Activated CD8-positive, alpha-beta T cell treated with anti-CD3 and anti-CD28 coated beads for 36 hours (primary cell): ENCODE measurements at regions not wholly inside any gene's neighbourhood (a gene's known extent, or its start where the extent isn't known, plus 50 kb on each side); places are given as distances from the start of the nearest gene placed in this dataset.

Experiments
- ATAC-seq: fragments of 200-7000 bp; cut with Tn5 transposase; one replicate; pipeline ENCODE4 v1.10.0; 2021; ENCODE audit warnings: mild to moderate bottlenecking, moderate library complexity
- CTCF ChIA-PET: fragments of 350-600 bp; sonication (Branson Sonifier 250); formaldehyde crosslinking; loops from one replicate; lab custom pipeline; 2021; ENCODE audit warnings: antibody characterized with exemption; lab: Charles Lee
- POLR2A ChIA-PET: fragments of 350-600 bp; sonication (Branson Sonifier 250); formaldehyde crosslinking; loops from one replicate; lab custom pipeline; 2021; ENCODE audit warnings: antibody characterized with exemption; lab: Charles Lee
- DNase-seq: peaks from one replicate; pipeline ENCODE4 v3.0.0-alpha.2; 2020
- H3K27ac Mint-ChIP-seq: one replicate; pipeline ENCODE4 v1.8.0; 2021; ENCODE audit warnings: mild to moderate bottlenecking, mixed read lengths
- H3K27me3 Mint-ChIP-seq: one replicate; pipeline ENCODE4 v1.8.0; 2021; ENCODE audit warnings: mixed read lengths
- H3K36me3 Mint-ChIP-seq: one replicate; pipeline ENCODE4 v1.8.0; 2021; ENCODE audit warnings: low read depth, mixed read lengths
- H3K4me1 Mint-ChIP-seq: one replicate; pipeline ENCODE4 v1.8.0; 2021; ENCODE audit warnings: low read depth, mixed read lengths
- H3K4me3 Mint-ChIP-seq: one replicate; pipeline ENCODE4 v1.8.0; 2021; ENCODE audit warnings: mild to moderate bottlenecking, moderate library complexity, mixed read lengths
- H3K9me3 Mint-ChIP-seq: one replicate; pipeline ENCODE4 v1.8.0; 2021; ENCODE audit warnings: mixed read lengths
- intact Hi-C: fragments of 100-400 bp; cut with micrococcal nuclease; formaldehyde crosslinking; loops from one replicate; pipeline ENCODE4 v1.10.0; 2022
- TF ChIP-seq, protein P1 (sequence below): fragments of 200-600 bp; IDR thresholded peaks from one replicate; pipeline ENCODE4 v1.8.0; 2022; ENCODE audit warnings: antibody characterized with exemption, mild to moderate bottlenecking

DNA sequence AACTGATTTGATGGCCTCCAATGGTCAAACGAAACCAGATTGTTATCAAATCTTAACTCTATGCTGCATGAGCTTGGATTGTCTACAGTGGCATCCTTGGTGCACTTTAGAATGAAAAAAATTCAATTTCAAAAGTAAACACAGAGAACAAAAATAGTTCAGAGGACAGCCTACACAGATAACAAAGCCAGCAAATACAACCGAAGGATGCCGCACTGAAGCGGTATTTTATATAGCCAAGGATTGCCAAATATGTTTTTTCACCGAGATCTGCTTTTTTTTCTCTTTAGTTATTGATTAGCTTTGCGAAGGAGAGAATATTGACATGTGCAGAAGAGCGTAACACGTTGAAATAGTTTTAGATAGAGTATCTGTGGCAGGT, 72.0 kb downstream of the SLC4A3 start:
- TF ChIP-seq, protein P1, sequence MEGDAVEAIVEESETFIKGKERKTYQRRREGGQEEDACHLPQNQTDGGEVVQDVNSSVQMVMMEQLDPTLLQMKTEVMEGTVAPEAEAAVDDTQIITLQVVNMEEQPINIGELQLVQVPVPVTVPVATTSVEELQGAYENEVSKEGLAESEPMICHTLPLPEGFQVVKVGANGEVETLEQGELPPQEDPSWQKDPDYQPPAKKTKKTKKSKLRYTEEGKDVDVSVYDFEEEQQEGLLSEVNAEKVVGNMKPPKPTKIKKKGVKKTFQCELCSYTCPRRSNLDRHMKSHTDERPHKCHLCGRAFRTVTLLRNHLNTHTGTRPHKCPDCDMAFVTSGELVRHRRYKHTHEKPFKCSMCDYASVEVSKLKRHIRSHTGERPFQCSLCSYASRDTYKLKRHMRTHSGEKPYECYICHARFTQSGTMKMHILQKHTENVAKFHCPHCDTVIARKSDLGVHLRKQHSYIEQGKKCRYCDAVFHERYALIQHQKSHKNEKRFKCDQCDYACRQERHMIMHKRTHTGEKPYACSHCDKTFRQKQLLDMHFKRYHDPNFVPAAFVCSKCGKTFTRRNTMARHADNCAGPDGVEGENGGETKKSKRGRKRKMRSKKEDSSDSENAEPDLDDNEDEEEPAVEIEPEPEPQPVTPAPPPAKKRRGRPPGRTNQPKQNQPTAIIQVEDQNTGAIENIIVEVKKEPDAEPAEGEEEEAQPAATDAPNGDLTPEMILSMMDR = no peak
- intact Hi-C loops = no loop called here
- ATAC-seq (no peak), DNase-seq (no peak)
- H3K27me3 Mint-ChIP-seq = peaks cover 22% of the 10 kb centered on the region
- no peak overlapping the region for H3K27ac Mint-ChIP-seq
- POLR2A ChIA-PET = no interaction called here
- H3K36me3 Mint-ChIP-seq = no peaks in the 10 kb centered on the region
- H3K4me3 Mint-ChIP-seq = no peak overlapping the region
- CTCF ChIA-PET = interaction anchor here (0.9 to 2.3 kb wide), 3 partner anchors 10 to 129 kb away, joined by 3 to 16 read pairs (median 3); no protein-coding TSS in a partner anchor
- no peaks in the 10 kb centered on the region for H3K4me1 Mint-ChIP-seq
- no peaks in the 10 kb centered on the region for H3K9me3 Mint-ChIP-seq

DNA sequence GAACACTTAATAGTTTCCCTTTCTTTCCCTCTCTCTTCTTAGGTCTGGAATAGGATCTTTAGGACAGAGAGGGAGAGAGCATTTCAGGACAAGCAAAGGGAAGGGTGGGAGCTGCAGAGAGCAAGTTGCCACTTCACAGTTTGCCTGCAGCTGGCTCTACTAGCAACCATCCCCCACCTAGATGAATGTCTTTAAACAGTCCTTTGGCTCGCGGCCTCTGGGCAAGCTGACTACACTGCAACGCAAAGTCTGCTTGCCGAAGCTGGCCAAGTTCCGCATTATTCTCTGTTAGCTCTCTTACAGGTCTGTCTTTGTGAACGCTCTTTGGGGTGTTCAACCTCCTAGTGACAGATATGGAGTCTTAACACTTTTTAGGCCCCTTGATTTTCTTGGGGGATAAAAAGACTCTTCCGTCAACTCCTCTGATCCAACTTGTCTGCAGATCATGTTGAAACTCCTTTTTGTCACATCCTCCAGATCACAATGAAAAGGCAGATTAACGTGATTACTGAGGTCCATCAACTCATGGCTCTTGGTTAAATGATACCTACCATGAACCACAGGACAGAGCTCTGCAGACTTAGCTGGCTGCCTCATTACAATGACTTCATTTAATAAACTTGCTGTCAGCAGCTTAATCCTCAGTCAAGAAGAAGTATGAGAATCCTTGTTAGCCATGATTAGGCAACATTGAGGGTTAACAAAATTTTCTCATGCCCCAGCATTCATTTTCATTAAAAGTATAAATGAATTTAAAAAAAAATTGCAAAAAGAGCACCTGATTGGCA, 74.6 kb downstream of the SLC4A3 start:
- Mint-ChIP-seq H3K4me1 (no peaks in the 10 kb centered on the region), H3K27ac (no peak overlapping the region), H3K4me3 (no peak overlapping the region), H3K36me3 (no peaks in the 10 kb centered on the region), H3K9me3 (no peaks in the 10 kb centered on the region), H3K27me3 (peaks cover 17% of the 10 kb centered on the region)
- TF ChIP-seq, protein P1 = no peak
- CTCF ChIA-PET = interaction anchor here (1.5 to 1.8 kb wide), 2 partner anchors 10 to 13 kb away, joined by 4 to 10 read pairs; no protein-coding TSS in a partner anchor
- DNase-seq (no peak), ATAC-seq (no peak)
- POLR2A ChIA-PET = no interaction called here
- intact Hi-C loops = no loop called here

DNA sequence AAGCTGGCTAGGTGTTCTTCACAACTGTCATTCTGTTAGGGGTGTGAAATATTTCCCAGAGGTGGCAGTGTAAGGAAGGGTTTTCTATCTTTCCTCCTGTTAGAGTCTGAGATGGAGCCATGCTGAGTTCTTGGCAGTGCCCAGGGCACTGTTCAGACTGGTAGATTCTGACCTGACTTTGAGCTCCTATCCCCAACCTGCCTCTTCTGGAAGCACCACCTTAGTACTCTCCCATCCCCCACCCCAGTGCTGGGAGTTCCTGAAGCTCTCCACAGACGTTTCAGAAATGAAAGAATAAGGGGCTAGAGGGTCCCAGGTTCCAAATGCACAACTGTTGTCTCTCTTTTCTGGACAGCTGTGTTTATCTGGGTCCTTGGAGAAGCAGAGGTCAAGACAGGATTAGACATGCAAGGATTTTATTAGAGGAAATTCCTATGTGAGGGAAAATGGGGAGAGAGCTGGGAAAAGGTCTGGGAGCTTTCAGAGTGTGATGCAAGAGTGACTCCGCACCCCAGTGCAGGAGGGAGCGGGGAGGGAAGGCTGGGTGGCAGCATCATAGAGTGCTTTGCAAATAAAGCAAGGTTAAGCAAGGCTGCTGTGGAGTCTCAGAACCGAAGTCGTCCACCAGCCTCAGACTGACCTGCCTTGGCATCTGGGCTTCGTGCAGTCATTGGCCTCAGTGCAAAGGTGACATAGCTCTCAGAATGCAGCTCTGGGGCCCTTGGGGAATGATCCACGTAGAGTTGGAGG, 75.5 kb downstream of the SLC4A3 start:
- CTCF ChIA-PET = interaction anchor here (1.5 to 1.8 kb wide), 2 partner anchors 11 to 14 kb away, joined by 4 to 10 read pairs; no protein-coding TSS in a partner anchor
- POLR2A ChIA-PET = no interaction called here
- TF ChIP-seq, protein P1 = no peak
- Mint-ChIP-seq H3K27me3 (peaks cover 12% of the 10 kb centered on the region), H3K9me3 (no peaks in the 10 kb centered on the region), H3K4me3 (no peak overlapping the region), H3K36me3 (no peaks in the 10 kb centered on the region), H3K4me1 (no peaks in the 10 kb centered on the region), H3K27ac (no peak overlapping the region)
- intact Hi-C loops = no loop called here
- no peak for ATAC-seq
- DNase-seq = no peak

DNA sequence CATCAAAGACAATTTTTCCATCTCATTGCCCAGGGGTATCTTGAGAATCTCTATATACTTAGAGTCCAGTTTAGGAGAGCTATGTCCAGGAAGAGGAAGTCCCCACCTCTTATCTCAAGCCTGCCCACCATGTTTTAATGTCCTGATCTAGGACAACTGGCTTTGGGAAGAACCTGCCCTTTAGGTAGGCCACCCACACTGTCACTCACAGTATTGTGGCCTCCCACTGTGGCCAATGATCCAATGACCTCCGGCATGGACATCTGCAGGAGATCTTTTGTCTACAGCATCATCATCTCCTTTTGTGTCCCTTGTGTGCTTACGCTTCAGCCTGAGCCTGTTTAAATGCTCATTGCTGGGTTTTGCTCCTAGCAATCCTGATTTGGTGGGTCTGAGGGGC, 77.4 kb downstream of the SLC4A3 start:
- TF ChIP-seq, protein P1 = no peak
- ChIA-PET POLR2A (no interaction called here), CTCF (interaction anchor here (1.0 to 2.0 kb wide), 2 partner anchors 8 to 15 kb away, joined by 3 to 5 read pairs; no protein-coding TSS in a partner anchor)
- Mint-ChIP-seq H3K9me3 (no peaks in the 10 kb centered on the region), H3K4me1 (no peaks in the 10 kb centered on the region), H3K36me3 (no peaks in the 10 kb centered on the region), H3K27ac (no peak overlapping the region), H3K27me3 (peaks cover 12% of the 10 kb centered on the region), H3K4me3 (no peak overlapping the region)
- DNase-seq (no peak), ATAC-seq (no peak)
- intact Hi-C loops = no loop called here
